HG03066 (cell line): ENCODE measurements at regions not wholly inside any gene's neighbourhood (a gene's known extent, or its start where the extent isn't known, plus 50 kb on each side); places are given as distances from the start of the nearest gene placed in this dataset.

Experiments
- ATAC-seq: cut with Tn5 transposase; IDR thresholded peaks from one replicate; pipeline ENCODE4 v1.9.1; 2021; ENCODE audit warnings: low read depth; ENCODE audit not compliant: unreplicated experiment

DNA sequence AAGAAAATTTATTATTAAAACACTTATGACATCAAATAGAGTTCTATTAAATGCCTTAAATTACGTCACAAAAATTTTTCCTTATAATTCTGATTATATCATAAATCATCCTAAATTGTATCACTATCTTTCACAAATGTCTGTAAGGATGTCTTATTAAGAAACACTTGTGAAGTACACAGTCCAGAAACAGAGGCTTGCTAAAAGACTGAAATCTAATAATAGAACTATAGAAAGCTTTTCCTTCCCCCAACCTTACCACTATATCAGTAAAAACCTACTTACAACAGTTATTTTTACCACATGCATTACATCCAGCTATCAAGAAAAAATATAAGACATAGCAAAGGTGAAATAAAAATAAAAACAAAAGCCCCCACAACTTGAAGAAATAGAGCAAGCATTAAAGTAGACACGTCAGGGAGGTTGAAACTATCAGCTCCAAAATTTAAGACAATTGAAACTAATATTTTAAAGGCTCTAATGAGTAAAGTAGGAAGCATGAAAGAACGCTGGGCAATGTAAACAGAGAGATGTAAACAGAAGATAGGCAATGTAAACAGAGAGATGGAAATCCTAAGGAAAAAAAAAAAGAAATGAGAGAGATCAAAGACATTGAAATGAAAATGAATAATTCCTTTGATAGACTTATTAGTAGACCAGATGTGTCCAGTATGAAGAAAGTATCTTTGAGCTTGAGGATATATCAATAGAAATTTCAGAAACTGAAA lies 94.9 kb upstream of the TECRL start:
- no peak for ATAC-seq

DNA sequence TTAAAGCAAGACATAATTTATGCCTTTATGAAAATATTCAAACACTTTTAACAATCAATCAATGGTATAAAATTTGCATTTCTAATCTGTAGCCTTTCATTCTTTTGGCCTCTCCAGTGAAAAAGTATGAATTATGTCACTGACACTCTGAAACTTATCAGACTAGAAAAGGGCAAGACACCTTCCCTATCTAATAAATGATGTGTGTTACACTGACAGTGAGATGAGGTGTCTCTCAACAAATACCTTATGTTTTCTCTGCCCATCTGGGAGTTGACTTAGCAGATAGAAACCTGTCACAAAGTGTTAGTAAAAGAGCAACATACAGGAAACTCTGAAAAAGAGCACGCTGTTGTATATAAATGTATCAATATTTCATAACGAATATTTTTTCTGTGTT lies 94.2 kb upstream of the TECRL start:
- no peak for ATAC-seq

DNA sequence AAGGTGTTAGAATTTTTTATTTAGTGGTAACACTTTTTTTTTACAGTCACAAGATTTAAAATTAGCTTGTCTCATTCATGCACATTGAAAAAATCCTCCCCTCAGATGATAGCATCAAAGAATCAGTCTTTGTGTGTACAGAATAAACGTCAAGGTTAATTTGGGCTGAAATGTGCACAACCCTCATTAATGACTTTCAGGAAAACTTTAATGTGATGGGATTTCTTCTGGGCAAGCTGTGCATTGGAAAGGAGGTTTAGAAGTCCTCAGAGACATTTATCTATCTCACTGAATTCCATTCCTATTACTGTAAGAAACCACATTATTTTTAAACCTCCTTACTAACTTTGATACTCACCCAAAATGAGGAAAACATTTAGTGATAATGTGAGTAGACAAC lies 88.2 kb upstream of the TECRL start:
- ATAC-seq: no peak

DNA sequence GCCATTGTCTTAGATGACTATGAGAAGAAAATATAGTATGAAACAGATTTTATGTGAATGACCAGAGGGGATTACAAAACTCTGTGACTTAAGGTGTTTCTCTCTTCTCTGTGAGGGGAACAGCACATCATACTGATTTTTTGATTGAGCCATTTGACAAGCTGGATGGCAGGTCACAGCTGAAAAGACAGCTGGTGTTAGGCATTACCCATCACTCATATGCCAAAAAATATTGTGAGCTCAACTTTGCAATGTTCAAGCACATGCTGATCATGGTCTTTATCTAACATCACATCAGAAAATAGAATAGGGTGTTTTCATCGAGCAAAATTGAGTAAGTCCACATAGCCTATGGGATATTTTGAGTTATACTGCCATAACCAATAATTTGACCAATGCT lies 86.7 kb upstream of the TECRL start:
- ATAC-seq: no peak

DNA sequence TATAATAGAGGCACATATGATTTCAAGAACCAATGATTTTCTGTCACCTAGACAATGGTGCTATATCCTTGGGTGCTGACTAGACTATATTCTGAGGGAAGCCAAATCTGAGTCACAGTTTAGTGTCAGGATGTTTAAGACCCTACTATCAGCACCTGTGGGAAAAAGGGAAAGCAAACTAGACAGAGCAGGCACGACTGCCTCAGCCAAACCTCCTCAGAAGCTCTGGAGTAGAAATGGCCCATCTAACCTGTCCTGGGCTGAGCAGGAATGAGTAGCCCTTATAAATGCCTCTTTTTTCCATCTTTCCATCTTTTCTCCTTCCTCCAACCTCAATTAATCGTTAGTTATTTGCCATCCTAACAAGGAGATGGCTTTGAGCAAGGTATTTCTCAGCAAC lies 80.4 kb upstream of the TECRL start:
- ATAC-seq: no peak

DNA sequence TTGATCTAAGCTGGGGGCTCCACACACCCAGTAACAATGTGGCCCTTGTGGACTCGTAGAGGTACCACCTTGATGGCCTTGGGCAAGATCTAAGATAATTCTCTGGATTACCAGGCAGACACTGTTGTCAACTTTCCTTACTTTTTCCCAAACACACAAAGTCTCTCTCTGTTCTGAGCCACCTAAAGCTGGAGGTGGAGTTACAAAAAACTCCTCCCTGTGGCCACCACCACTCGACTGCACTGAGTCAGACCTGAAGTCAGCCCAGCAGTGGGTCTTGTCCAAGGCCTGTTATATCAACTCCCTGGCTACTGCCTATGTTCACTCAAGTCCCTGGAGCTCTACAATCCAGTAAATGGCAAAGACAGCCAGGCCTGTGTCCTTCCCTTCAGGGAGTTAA lies 70.1 kb upstream of the TECRL start:
- ATAC-seq: no peak

DNA sequence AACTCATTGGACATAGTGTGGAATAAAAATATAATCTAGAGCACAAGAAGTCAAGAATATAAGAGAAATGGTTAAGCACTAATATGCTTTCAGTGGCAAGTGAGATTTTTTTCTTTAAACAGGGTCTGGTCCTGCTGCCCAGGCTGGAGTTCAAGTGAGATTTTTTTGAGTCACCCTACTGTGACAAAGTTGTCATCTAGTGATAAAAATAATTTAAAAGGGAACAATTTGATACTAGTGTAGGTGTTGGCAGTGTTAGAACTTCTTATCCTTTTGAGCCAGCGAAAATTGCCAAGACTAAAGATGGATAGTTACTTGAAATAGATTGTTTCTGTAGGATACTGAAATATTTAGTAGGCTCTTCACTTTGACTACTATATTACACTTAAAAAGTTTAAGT lies 67.9 kb upstream of the TECRL start:
- ATAC-seq: no peak

DNA sequence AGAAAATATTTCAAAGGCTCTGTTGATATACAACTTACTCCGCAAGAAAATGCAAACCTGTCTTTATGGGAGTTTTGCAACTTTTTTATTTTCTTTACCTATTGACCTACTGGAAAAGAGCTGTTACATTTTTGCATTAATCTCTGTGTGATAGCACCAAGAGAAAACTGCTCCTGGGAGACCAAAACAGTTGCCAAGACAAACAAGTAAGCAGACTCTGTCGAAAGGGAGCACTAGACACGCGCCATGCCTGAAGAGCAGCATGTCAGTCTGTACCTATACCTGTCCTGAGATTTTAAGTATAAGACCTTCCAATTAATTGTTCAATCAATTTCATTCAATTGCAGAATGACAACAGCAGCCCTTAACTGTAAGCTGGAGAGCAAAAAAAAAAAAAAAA lies 56.0 kb upstream of the TECRL start:
- no peak for ATAC-seq

DNA sequence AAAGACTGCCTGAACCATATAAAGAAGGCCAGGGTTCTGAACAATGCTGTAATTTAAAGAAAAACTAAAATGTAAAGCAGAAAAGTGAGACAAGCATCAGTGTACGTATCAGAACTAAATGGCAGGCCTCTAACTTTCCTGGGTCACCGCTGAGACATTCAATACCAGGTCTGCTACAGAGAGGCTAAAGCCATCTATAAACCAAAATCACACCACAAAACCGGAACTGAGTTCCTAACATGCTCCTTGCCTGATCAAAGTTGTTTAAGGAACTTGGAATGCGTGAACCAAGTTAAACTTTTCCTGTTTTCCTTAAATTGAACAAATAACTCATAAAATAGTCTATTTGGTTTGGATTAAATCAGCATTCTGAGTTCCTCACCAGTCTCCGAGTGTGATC lies 55.3 kb upstream of the TECRL start:
- ATAC-seq: no peak
